Cardiac fibroblast (primary cell): ENCODE measurements at regions not wholly inside any gene's neighbourhood (a gene's known extent, or its start where the extent isn't known, plus 50 kb on each side); places are given as distances from the start of the nearest gene placed in this dataset.

Source experiments
- DNase-seq, 2 donors: peaks; one replicate each; pipeline versions ENCODE4 v3.0.0 to v3.0.0-alpha.2; 2010; ENCODE audit warnings: low read depth in 2 of 2
- H3K4me3 ChIP-seq, 2 donors: replicated peaks in 1 of 2; 1 replicate in 1 of 2; 2 replicates in 1 of 2; pipeline ENCODE4 v1.5.1; 2011; ENCODE audit warnings: low read depth in 2 of 2, low read length in 2 of 2, mild to moderate bottlenecking in 2 of 2, moderate library complexity in 1 of 2
- CTCF ChIP-seq: IDR thresholded peaks from one replicate; pipeline ENCODE4 v1.5.1; 2011; ENCODE audit warnings: low read depth, mild to moderate bottlenecking, low read length, inconsistent platforms

DNA sequence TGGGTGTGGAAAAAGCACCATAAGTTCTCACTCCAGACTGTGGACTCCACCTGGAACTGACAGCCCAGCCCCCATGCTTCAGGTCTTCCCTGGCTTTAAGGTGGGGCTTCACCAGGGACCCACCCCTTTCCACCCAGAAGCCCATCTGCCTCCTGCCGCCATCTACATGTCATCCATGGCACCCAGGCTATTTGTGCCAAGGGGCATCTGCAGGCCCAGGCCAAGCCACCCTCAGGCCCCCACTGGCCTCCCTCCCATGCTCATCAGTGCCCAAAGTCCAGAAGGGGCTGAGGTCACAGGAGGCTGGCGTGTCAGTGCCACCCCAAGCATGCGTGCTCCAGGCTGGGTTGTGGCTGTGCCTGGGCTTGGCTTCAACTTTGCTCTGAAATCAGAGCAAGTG is 212.2 kb upstream of the DIO3 start:
- no peak for DNase-seq
- TF ChIP-seq CTCF = no peak
- H3K4me3 ChIP-seq = no peak overlapping the region

GRCh38 chr14:101350021-101350420 is 211.3 kb upstream of the DIO3 start:
- H3K4me3 ChIP-seq = no peak overlapping the region
- DNase-seq = no peak
- no peak for TF ChIP-seq CTCF

GRCh38 chr14:101350691-101351090 is 210.6 kb upstream of the DIO3 start:
- no peak overlapping the region for H3K4me3 ChIP-seq
- TF ChIP-seq CTCF = no peak
- DNase-seq = no peak

- no peak overlapping the region for H3K4me3 ChIP-seq
- no peak for TF ChIP-seq CTCF
- no peak for DNase-seq
Measured at GRCh38 chr14:101351146-101351545, 210.1 kb upstream of the DIO3 start.

- no peak overlapping the region for H3K4me3 ChIP-seq
- TF ChIP-seq CTCF = no peak
- no peak for DNase-seq
Measured at GRCh38 chr14:101351769-101352168, 209.5 kb upstream of the DIO3 start.

DNA sequence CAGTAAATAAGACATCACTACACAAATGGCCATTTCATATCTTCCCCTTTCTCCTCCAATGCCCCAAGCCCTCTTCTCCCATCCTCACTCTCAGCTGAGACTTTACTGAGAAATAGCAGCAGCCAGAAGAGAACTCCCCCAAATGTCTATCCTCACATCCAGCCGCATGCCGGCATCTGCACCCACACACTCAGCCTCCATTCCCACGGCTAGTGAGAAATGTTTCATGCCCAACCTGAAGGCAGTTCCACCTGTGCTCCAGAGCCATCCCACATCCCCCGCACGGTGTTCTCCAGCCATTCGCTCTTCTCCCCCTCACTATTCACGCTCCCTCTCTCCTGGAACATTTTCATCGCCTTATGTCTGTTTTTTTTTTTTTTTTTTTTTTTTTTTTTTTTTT is 208.7 kb upstream of the DIO3 start:
- no peak for TF ChIP-seq CTCF

GRCh38 chr14:101353422-101353821 is 207.9 kb upstream of the DIO3 start:
- TF ChIP-seq CTCF = no peak
- no peak overlapping the region for H3K4me3 ChIP-seq
- DNase-seq = no peak

More for the DNA sequence above, 208.7 kb upstream of the DIO3 start:
- H3K4me3 ChIP-seq = no peak overlapping the region
- no peak for DNase-seq
